HG03378 (cell line): ENCODE measurements at regions not wholly inside any gene's neighbourhood (a gene's known extent, or its start where the extent isn't known, plus 50 kb on each side); places are given as distances from the start of the nearest gene placed in this dataset.
"Not testable (repeated sequence)": the region's sequence is repeated elsewhere in the genome, so short reads cannot be mapped to it uniquely, and the experiment has no call there.

Experiments used
- ATAC-seq: cut with Tn5 transposase; IDR thresholded peaks from one replicate; pipeline ENCODE4 v1.9.1; 2021; ENCODE audit warnings: mild to moderate bottlenecking, moderate library complexity; ENCODE audit not compliant: unreplicated experiment

DNA sequence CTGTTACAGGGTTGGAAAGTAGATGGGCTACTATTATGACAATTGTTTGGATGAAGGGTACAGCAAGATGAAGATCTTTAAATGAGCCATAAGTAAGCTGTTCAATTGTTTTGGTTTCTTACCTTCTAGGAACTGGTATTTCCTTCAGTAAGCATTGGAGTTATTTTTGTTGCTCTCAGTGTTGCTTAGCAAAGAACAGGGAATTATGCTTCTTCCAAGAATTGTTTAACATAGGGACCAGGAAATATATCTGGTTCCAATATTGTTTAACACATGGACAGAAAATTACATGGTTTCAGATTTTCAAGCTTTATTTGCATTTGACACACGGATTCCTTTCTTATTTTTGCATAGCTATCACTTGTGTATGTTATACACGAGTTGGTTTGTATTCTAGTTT is 1999.0 kb downstream of the ARAP2 start:
- ATAC-seq, result no peak

DNA sequence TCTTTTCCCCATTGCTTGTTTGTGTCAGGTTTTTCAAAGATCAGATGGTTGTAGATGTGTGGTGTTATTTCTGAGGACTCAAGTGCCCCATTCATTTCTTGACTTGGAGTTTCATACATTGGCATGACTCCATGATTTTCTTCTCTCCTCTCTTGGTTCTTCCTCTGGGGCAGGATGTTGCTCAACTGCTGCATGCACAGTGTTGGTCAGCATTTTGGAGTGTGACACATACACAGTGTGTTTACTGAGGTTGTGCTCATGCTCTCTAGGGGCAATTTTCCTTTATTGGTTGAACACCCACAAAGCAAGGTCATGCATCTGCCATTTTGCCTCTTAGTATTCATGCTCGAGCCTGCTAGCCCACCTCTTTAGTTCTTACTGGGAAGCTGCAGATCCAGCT is 1993.8 kb downstream of the ARAP2 start:
- no peak for ATAC-seq

GRCh38 chr4:34253239-34253638 is 1991.1 kb downstream of the ARAP2 start:
- no peak for ATAC-seq

- ATAC-seq, result no peak
These were observed 1986.1 kb downstream of the ARAP2 start for GRCh38 chr4:34258176-34258575.

DNA sequence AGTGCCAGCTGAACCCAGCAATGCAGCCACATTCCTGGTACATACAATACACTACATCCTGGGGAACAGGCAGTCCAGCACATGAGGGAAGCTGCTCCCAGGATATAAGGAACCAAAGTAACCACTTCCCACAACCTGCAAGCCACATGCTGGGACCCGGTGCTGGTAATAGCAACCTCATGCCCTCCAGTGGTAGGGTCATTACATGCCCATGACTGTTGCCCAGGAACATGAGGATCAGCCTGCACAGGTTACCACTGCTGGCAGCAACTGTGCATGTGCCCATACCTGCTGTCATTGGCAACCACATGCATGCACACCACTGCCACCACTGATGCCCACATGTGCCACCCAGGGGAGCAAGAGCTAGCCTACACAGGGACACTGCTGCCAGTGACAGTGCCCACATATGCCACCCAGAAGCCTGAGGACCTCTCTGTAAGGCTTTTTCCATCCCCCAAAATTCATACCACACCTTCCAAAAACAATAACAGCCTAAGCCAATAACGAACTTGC is 1982.5 kb downstream of the ARAP2 start:
- ATAC-seq, result no peak

GRCh38 chr4:34269613-34270012 is 1974.7 kb downstream of the ARAP2 start:
- no peak for ATAC-seq

DNA sequence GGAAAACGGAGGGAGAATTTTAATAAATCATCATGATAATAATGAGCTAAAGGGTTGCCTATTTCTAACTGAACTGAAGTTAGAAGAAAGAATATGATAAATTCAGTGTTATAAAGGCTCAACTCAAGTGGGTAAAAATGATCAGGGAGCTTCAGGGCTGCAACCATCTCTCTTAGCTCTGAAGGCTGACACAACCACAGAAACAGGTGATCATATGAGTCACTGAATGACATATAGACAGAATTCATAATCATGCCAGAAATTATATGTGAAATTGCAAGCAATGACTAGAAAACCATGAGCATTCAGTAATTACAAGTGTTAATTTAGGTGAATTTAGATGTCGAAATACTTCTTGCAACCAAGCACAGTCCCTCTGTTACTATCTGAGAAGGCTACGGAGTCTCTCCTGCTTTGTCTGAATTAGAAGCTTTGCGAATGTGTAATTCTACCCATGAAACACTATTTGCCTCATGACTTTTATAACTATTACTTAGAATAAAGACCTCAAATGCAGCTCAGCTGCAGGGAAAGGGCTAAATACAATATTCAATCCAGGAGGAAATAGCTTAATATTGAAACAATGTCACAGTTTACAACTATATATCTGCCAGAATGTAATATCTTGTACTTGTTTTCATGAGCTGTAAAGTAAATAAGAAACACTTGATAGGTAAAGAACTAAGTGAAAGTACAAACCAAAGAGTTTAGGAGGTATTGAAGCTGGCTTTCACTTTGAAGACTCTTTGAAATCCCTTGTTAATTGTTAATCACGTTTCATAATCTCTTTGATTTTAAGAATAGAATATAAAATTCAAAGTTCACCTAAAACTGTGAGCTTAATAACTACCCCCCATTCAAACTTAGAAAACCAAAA is 1972.6 kb downstream of the ARAP2 start:
- ATAC-seq, result no peak

- no peak for ATAC-seq
These were observed 1965.3 kb downstream of the ARAP2 start for GRCh38 chr4:34279011-34279410.

GRCh38 chr4:34280131-34280530 is 1964.2 kb downstream of the ARAP2 start:
- no peak for ATAC-seq

DNA sequence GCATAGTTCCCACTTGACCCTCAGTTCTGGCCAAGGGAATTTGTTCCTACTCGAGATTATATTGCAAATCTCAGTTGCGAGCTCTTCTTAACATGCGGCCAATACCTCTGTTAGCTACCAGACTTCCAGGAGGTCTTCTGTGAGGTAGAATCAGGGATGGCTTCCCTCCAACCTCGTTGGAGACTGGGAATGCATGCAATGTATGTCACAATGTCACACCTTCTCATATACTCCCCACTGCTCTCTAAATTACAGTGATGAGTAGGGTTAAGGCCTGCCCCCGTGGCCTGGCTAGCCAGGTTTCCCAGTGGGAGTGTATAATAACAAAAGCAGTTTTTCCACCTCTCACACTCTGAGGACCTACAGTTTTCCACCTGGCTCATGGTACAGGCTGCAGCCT is 1962.5 kb downstream of the ARAP2 start:
- ATAC-seq, result no peak

DNA sequence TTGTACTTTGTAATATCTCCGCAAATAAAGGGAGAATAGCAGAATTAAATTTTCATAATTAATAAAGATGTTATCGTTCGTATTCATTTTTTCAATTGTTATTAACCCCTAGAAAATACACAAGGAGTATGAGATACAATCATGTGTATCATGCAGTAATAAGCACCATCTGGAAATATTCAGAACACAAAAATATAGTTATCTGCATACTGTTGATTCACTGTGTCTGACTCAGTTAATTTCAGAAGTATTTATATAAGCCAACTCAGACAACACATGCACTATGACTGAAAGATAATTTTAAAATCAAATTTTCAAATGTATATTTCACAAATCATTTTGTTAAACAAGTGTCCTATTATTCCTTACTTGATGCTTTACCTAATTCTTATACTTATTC is 1954.8 kb downstream of the ARAP2 start:
- ATAC-seq, result no peak

GRCh38 chr4:34289962-34290361 is 1954.4 kb downstream of the ARAP2 start:
- no peak for ATAC-seq

GRCh38 chr4:34293459-34293858 is 1950.9 kb downstream of the ARAP2 start:
- ATAC-seq, result no peak

DNA sequence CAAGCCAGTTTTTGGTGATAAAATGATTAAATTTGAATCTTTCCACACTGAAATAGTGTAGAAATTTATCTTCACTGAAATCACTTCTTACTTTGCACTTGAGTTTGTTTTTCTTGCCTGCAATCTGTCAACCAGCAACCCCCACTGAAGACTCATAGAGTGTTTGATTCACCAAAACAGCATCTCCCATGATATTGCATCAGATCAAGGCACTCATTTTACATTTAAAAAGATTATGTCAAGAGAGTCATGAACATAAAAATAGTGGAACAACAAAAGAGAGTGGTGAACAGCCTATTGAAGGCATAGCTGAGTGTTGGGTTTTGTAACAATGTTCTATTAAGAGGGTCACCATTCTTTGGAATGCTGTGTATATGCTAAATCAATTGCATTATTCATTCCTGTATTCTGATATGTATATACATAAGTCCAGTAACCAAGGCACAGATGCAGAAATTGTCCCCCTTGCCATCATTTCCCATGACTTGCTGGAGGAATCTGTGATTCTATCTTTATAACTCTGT is 1934.9 kb downstream of the ARAP2 start:
- no peak for ATAC-seq

GRCh38 chr4:34318773-34319172 is 1925.5 kb downstream of the ARAP2 start:
- ATAC-seq, result no peak

GRCh38 chr4:34323549-34324320 is 1920.6 kb downstream of the ARAP2 start:
- no peak for ATAC-seq

- ATAC-seq, result no peak
These were observed 1915.4 kb downstream of the ARAP2 start for GRCh38 chr4:34328939-34329338.

- ATAC-seq, result not testable (repeated sequence)
These were observed 1909.2 kb downstream of the ARAP2 start for GRCh38 chr4:34335156-34335555.

- ATAC-seq, result not testable (repeated sequence)
These were observed 1908.8 kb downstream of the ARAP2 start for GRCh38 chr4:34335556-34335955.

DNA sequence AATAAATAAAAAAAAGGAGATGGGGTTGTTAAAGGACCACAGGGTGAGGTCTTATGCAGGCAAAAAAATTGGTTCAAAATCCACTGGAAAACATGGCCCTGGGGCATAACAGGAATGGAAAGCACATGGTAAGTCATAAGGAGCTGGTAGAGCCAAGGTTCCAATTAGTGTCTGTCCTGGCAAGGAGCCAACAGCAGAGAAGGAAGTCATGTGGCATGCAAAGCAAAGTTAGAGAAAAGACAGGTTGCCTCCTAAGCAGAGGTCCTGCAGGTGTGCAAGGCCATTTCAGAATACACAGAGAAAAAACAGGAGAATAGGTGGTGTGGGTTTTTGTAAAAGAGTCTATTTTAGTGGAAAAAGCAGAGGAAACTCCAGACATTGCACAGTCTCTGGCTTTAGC is 1881.7 kb downstream of the ARAP2 start:
- no peak for ATAC-seq

GRCh38 chr4:34363842-34364241 is 1880.5 kb downstream of the ARAP2 start:
- no peak for ATAC-seq

- no peak for ATAC-seq
These were observed 1878.4 kb downstream of the ARAP2 start for GRCh38 chr4:34365946-34366345.
